ENCODE measurements at regions not wholly inside any gene's neighbourhood (a gene's known extent, or its start where the extent isn't known, plus 50 kb on each side); places are given as distances from the start of the nearest gene placed in this dataset.

DNA sequence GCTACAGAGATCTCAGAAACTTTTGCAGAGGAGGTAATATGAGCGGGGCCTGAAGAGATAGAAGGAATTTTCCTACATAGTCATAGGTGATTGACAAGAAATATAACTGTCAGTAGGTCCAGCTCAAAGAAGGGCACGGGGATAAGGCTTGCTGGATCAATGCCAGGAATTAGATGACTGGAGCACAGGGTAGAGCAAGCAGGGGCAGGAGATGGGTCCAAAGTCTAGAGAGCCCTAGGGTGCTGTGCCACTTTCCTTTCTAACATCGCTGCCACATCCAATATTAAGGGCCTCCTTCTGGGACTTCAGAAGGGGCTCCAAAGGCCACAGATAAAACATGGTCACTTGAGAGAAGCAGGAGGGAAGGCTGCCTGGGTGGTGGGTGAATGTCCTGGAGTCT is 402.2 kb downstream of the MID1IP1 start:
- intact Hi-C loops (cut with DNase I; ENCODE audit: low total_unique reads): no loop called here
- no peaks in the 10 kb centered on the region for H3K36me3 ChIP-seq
- TF ChIP-seq, protein P1, sequence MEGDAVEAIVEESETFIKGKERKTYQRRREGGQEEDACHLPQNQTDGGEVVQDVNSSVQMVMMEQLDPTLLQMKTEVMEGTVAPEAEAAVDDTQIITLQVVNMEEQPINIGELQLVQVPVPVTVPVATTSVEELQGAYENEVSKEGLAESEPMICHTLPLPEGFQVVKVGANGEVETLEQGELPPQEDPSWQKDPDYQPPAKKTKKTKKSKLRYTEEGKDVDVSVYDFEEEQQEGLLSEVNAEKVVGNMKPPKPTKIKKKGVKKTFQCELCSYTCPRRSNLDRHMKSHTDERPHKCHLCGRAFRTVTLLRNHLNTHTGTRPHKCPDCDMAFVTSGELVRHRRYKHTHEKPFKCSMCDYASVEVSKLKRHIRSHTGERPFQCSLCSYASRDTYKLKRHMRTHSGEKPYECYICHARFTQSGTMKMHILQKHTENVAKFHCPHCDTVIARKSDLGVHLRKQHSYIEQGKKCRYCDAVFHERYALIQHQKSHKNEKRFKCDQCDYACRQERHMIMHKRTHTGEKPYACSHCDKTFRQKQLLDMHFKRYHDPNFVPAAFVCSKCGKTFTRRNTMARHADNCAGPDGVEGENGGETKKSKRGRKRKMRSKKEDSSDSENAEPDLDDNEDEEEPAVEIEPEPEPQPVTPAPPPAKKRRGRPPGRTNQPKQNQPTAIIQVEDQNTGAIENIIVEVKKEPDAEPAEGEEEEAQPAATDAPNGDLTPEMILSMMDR (IDR thresholded peaks at IDR 0.05): no peak
- TF ChIP-seq POLR2A (IDR thresholded peaks at IDR 0.05) (no peak), POLR2AphosphoS5 (IDR thresholded peaks at IDR 0.05) (no peak)
- H3K4me1 ChIP-seq: no peaks in the 10 kb centered on the region
- no peak overlapping the region for H3K4me3 ChIP-seq
- no peak overlapping the region for H3K27ac ChIP-seq
- no peaks in the 10 kb centered on the region for H3K9me3 ChIP-seq
- H3K27me3 ChIP-seq: peaks cover 0 to 52% of the 10 kb centered on the region in 2 donors
- no peak for DNase-seq (ENCODE audit: low spot score in 2 of 2)

DNA sequence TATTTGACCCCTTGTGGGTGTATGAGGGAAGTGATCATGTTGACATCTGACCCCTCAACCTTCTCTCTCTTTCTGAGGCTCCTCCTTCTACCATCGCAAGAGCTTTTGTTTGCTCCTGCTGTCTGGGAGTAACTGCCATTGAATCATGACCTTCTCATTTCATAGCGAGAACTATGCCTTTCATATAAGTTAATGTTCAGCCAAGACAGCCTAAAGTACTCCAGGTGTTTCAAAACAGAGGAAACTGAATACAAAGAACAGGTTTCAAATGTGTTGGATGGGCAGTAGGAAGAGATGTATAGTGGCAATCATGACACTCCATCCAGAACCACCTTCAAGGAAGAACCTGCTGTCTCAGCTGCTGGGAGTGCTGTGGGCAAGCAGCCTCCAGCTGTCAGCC is 403.1 kb downstream of the MID1IP1 start:
- no peak overlapping the region for H3K4me3 ChIP-seq
- peaks cover 0 to 51% of the 10 kb centered on the region in 2 donors for H3K27me3 ChIP-seq
- H3K36me3 ChIP-seq: no peaks in the 10 kb centered on the region
- H3K4me1 ChIP-seq: no peaks in the 10 kb centered on the region
- intact Hi-C loops (cut with DNase I; ENCODE audit: low total_unique reads): no loop called here
- no peak overlapping the region for H3K27ac ChIP-seq
- TF ChIP-seq POLR2AphosphoS5 (IDR thresholded peaks at IDR 0.05) (no peak), POLR2A (IDR thresholded peaks at IDR 0.05) (no peak)
- TF ChIP-seq, protein P1 (IDR thresholded peaks at IDR 0.05): no peak
- H3K9me3 ChIP-seq: no peaks in the 10 kb centered on the region
- DNase-seq (ENCODE audit: low spot score in 2 of 2): no peak

DNA sequence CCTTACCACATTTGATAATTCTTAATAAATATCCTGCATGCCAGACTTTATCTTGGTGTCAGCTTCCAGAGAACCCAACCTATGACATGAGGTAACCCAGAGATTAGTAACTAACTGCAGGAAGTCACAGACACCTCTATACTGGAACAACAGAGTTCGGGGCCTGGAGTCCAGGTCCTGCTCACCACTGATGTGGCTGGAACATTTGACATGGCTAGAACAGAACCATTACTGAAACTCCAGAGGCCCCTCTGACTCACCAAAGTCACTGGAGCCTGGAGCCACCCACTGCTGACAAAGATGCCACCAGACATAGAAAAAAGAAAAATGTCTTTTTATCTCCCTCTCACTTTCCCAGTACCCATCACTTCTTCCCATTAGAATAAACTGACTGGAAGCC is 403.7 kb downstream of the MID1IP1 start:
- intact Hi-C loops (cut with DNase I; ENCODE audit: low total_unique reads): no loop called here
- no peaks in the 10 kb centered on the region for H3K36me3 ChIP-seq
- no peak overlapping the region for H3K4me3 ChIP-seq
- no peak overlapping the region for H3K27ac ChIP-seq
- H3K4me1 ChIP-seq: no peaks in the 10 kb centered on the region
- no peaks in the 10 kb centered on the region for H3K9me3 ChIP-seq
- no peak for DNase-seq (ENCODE audit: low spot score in 2 of 2)
- peaks cover 0 to 50% of the 10 kb centered on the region in 2 donors for H3K27me3 ChIP-seq
- TF ChIP-seq, protein P1 (IDR thresholded peaks at IDR 0.05): no peak
- TF ChIP-seq POLR2A (IDR thresholded peaks at IDR 0.05) (no peak), POLR2AphosphoS5 (IDR thresholded peaks at IDR 0.05) (no peak)

DNA sequence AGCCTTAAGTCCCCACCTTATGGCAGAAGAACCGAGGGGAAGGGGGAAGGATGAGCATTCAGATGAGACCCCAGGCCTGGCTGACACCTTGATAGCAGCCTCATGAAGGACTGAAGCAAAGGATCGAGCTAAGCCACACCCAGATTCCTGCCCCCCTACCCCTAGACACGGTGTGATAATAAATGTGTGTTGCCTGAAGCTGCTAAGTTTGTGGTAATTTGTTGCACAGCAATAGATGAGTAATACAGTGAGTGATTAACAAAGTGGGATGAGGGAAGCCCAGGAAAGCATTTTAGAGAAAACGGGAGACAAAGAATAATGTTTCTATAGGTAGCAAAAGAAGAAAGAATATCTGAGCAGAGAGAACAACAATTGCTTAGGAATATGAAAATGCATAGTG is 404.2 kb downstream of the MID1IP1 start:
- no peak overlapping the region for H3K27ac ChIP-seq
- no peak for DNase-seq (ENCODE audit: low spot score in 2 of 2)
- no peak overlapping the region for H3K4me3 ChIP-seq
- TF ChIP-seq POLR2AphosphoS5 (IDR thresholded peaks at IDR 0.05) (no peak), POLR2A (IDR thresholded peaks at IDR 0.05) (no peak)
- TF ChIP-seq, protein P1 (IDR thresholded peaks at IDR 0.05): no peak
- no peaks in the 10 kb centered on the region for H3K36me3 ChIP-seq
- H3K9me3 ChIP-seq: no peaks in the 10 kb centered on the region
- H3K4me1 ChIP-seq: no peaks in the 10 kb centered on the region
- intact Hi-C loops (cut with DNase I; ENCODE audit: low total_unique reads): no loop called here
- peaks cover 0 to 56% of the 10 kb centered on the region in 2 donors for H3K27me3 ChIP-seq

DNA sequence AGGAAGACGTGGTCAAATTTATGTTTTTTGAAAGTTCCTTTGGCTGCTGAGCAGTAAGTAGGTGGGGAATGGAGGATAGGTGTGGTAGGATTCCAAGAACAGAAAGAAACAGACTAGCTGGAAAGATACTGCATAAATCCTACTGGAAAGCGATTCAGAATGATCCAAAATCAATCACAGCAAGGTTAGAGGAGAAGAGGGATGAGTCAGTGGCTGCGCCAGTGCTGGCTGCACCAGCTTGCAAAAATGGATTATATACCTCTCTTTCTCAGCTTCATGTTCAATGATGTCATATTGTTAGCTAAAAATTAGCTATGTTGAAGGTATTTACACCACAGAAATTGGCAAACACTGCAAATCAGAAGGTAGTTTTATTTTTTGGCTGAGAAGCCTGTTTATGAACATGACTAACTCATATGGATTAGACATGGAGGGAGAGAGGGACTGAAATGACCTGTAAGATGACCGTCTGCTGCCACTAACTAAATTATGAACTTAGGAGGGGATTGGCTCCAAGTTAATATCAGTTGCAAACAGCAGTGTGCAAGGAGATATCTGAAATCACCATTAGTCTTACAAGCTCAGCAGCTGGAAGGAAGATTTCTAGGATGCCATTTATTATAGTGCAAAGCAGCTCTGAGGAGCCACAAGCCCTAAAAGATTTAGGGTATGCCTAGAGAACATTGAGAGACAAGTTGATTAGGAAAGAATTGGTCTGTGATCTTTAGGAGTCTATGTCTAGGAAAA is 405.3 kb downstream of the MID1IP1 start:
- DNase-seq (ENCODE audit: low spot score in 2 of 2): no peak
- Histone ChIP-seq H3K9me3 (no peaks in the 10 kb centered on the region), H3K4me1 (no peaks in the 10 kb centered on the region), H3K27me3 (peaks cover 0 to 60% of the 10 kb centered on the region in 2 donors), H3K27ac (no peak overlapping the region), H3K4me3 (no peak overlapping the region), H3K36me3 (no peaks in the 10 kb centered on the region)
- intact Hi-C loops (cut with DNase I; ENCODE audit: low total_unique reads): no loop called here
- no peak for TF ChIP-seq POLR2AphosphoS5 (IDR thresholded peaks at IDR 0.05)
- TF ChIP-seq, protein P1 (IDR thresholded peaks at IDR 0.05): no peak
- TF ChIP-seq POLR2A (IDR thresholded peaks at IDR 0.05): no peak
